AG04449 (cell line): ENCODE measurements at regions not wholly inside any gene's neighbourhood (a gene's known extent, or its start where the extent isn't known, plus 50 kb on each side); places are given as distances from the start of the nearest gene placed in this dataset.

Source experiments
- CTCF ChIA-PET: fragments of 350-600 bp; formaldehyde crosslinking; extraction: SDS; loops from one replicate; lab custom pipeline; 2021; ENCODE audit warnings: antibody characterized with exemption; lab: Yijun Ruan, JAX
- POLR2A ChIA-PET: fragments of 400-600, 350-600 bp; formaldehyde crosslinking; extraction: SDS; loops from one replicate; lab custom pipeline; 2020; ENCODE audit warnings: antibody characterized with exemption, inconsistent platforms; lab: Yijun Ruan, JAX
- DNase-seq: peaks from one replicate; pipeline ENCODE4 v3.0.0-alpha.2; 2010; ENCODE audit warnings: low read depth, low spot score
- H3K4me3 ChIP-seq: 2 replicates; pipeline ENCODE4 v1.5.1; 2011; ENCODE audit warnings: low read depth, mild to moderate bottlenecking, control low read depth, low read length
- CTCF ChIP-seq: IDR thresholded peaks from one replicate; pipeline ENCODE4 v1.5.1; 2011; ENCODE audit warnings: mild to moderate bottlenecking, moderate library complexity, low read length, control low read depth, inconsistent platforms; ENCODE audit not compliant: insufficient read depth; ENCODE audit errors: missing control alignments

- TF ChIP-seq CTCF = no peak
- POLR2A ChIA-PET = no interaction called here
- no peak for DNase-seq
- CTCF ChIA-PET = no interaction called here
- no peak overlapping the region for H3K4me3 ChIP-seq
These were observed 804.7 kb upstream of the PIK3C3 start for GRCh38 chr18:41150316-41150715.

- no peak overlapping the region for H3K4me3 ChIP-seq
- DNase-seq = no peak
- ChIA-PET CTCF (interaction anchor here (1.2 kb wide), 1 partner anchor 8 kb away, joined by 3 read pairs; no protein-coding TSS in a partner anchor), POLR2A (interaction anchor here (0.6 kb wide), 1 partner anchor 31 kb away, joined by 3 read pairs; no protein-coding TSS in a partner anchor)
- no peak for TF ChIP-seq CTCF
These were observed 808.7 kb upstream of the PIK3C3 start for GRCh38 chr18:41146301-41146700.

- TF ChIP-seq CTCF = no peak
- ChIA-PET POLR2A (interaction anchor here (0.6 kb wide), 1 partner anchor 30 kb away, joined by 3 read pairs; no protein-coding TSS in a partner anchor), CTCF (interaction anchor here (1.2 kb wide), 1 partner anchor 8 kb away, joined by 3 read pairs; no protein-coding TSS in a partner anchor)
These were observed 809.5 kb upstream of the PIK3C3 start for GRCh38 chr18:41145516-41145915.

GRCh38 chr18:41144441-41144840 lies 810.6 kb upstream of the PIK3C3 start:
- POLR2A ChIA-PET = no interaction called here
- CTCF ChIA-PET = no interaction called here
- DNase-seq = peak; percentile 34
- no peak overlapping the region for H3K4me3 ChIP-seq
- TF ChIP-seq CTCF = no peak

More at GRCh38 chr18:41145516-41145915, 809.5 kb upstream of the PIK3C3 start:
- H3K4me3 ChIP-seq = no peak overlapping the region
- no peak for DNase-seq

- no peak overlapping the region for H3K4me3 ChIP-seq
- POLR2A ChIA-PET = no interaction called here
- no peak for TF ChIP-seq CTCF
- CTCF ChIA-PET = no interaction called here
- no peak for DNase-seq
These were observed 814.5 kb upstream of the PIK3C3 start for GRCh38 chr18:41140506-41140905.

GRCh38 chr18:41135146-41135545 lies 819.9 kb upstream of the PIK3C3 start:
- POLR2A ChIA-PET = no interaction called here
- DNase-seq = no peak
- CTCF ChIA-PET = no interaction called here

More at GRCh38 chr18:41135146-41135545, 819.9 kb upstream of the PIK3C3 start:
- TF ChIP-seq CTCF = no peak
- no peak overlapping the region for H3K4me3 ChIP-seq
